ENCODE measurements at regions not wholly inside any gene's neighbourhood (a gene's known extent, or its start where the extent isn't known, plus 50 kb on each side); places are given as distances from the start of the nearest gene placed in this dataset.

- no peaks in the 10 kb centered on the region for H3K36me3 ChIP-seq (ENCODE audit: insufficient read depth, low read length)
- H3K4me1 ChIP-seq (ENCODE audit: insufficient read depth, low read length, poor library complexity, severe bottlenecking) = no peaks in the 10 kb centered on the region
- no peaks in the 10 kb centered on the region for H3K9me3 ChIP-seq (ENCODE audit: insufficient read depth, low read depth, low read length)
- no peaks in the 10 kb centered on the region for H3K79me2 ChIP-seq (ENCODE audit: insufficient read depth, low read length)
- H3K9me2 ChIP-seq (replicated peaks; ENCODE audit: low read depth, low read length) = no peaks in the 10 kb centered on the region
- no peak overlapping the region for H3K4me2 ChIP-seq (ENCODE audit: low read depth, low read length, poor library complexity, severe bottlenecking)
- TF ChIP-seq EZH2phosphoT487 (IDR thresholded peaks at IDR 0.05; ENCODE audit: borderline replicate concordance) (no peak), CTCF (conservative IDR thresholded peaks at IDR 0.05; ENCODE audit: low read length) (no peak)
- H3K27me3 ChIP-seq (ENCODE audit: insufficient read depth, low read length, poor library complexity, severe bottlenecking) = no peaks in the 10 kb centered on the region
- H3K4me3 ChIP-seq (ENCODE audit: low read length, poor library complexity, severe bottlenecking) = no peak overlapping the region
- H4K20me1 ChIP-seq (ENCODE audit: insufficient read depth, low read length, poor library complexity, severe bottlenecking) = no peaks in the 10 kb centered on the region
- H3K9ac ChIP-seq (ENCODE audit: low read depth, low read length, poor library complexity, severe bottlenecking) = no peak overlapping the region
- H2AFZ ChIP-seq (ENCODE audit: low read length) = no peak overlapping the region
- no peaks in the 10 kb centered on the region for H3F3A ChIP-seq (ENCODE audit: low read depth)
Measured at GRCh38 chr9:27848315-27848714, 275.0 kb upstream of the C9orf72 start.

- H4K20me1 ChIP-seq (ENCODE audit: insufficient read depth, low read length, poor library complexity, severe bottlenecking) = no peaks in the 10 kb centered on the region
- no peaks in the 10 kb centered on the region for H3K9me3 ChIP-seq (ENCODE audit: insufficient read depth, low read depth, low read length)
- no peaks in the 10 kb centered on the region for H3F3A ChIP-seq (ENCODE audit: low read depth)
- no peak overlapping the region for H2AFZ ChIP-seq (ENCODE audit: low read length)
- no peak overlapping the region for H3K4me2 ChIP-seq (ENCODE audit: low read depth, low read length, poor library complexity, severe bottlenecking)
- H3K9me2 ChIP-seq (replicated peaks; ENCODE audit: low read depth, low read length) = no peaks in the 10 kb centered on the region
- no peaks in the 10 kb centered on the region for H3K27me3 ChIP-seq (ENCODE audit: insufficient read depth, low read length, poor library complexity, severe bottlenecking)
- H3K4me3 ChIP-seq (ENCODE audit: low read length, poor library complexity, severe bottlenecking) = no peak overlapping the region
- no peak overlapping the region for H3K9ac ChIP-seq (ENCODE audit: low read depth, low read length, poor library complexity, severe bottlenecking)
- H3K36me3 ChIP-seq (ENCODE audit: insufficient read depth, low read length) = no peaks in the 10 kb centered on the region
- TF ChIP-seq EZH2phosphoT487 (IDR thresholded peaks at IDR 0.05; ENCODE audit: borderline replicate concordance) = no peak
- no peak for TF ChIP-seq CTCF (conservative IDR thresholded peaks at IDR 0.05; ENCODE audit: low read length)
- H3K4me1 ChIP-seq (ENCODE audit: insufficient read depth, low read length, poor library complexity, severe bottlenecking) = no peaks in the 10 kb centered on the region
- no peaks in the 10 kb centered on the region for H3K79me2 ChIP-seq (ENCODE audit: insufficient read depth, low read length)
Measured at GRCh38 chr9:27851858-27852257, 278.6 kb upstream of the C9orf72 start.

- Histone ChIP-seq H3K4me2 (ENCODE audit: low read depth, low read length, poor library complexity, severe bottlenecking) (no peak overlapping the region), H3K27me3 (ENCODE audit: insufficient read depth, low read length, poor library complexity, severe bottlenecking) (no peaks in the 10 kb centered on the region), H3K4me1 (ENCODE audit: insufficient read depth, low read length, poor library complexity, severe bottlenecking) (no peaks in the 10 kb centered on the region), H3K9ac (ENCODE audit: low read depth, low read length, poor library complexity, severe bottlenecking) (no peak overlapping the region), H3K36me3 (ENCODE audit: insufficient read depth, low read length) (no peaks in the 10 kb centered on the region), H3K9me2 (replicated peaks; ENCODE audit: low read depth, low read length) (no peaks in the 10 kb centered on the region), H2AFZ (ENCODE audit: low read length) (no peak overlapping the region), H3K4me3 (ENCODE audit: low read length, poor library complexity, severe bottlenecking) (no peak overlapping the region), H3F3A (ENCODE audit: low read depth) (no peaks in the 10 kb centered on the region), H3K79me2 (ENCODE audit: insufficient read depth, low read length) (no peaks in the 10 kb centered on the region), H3K9me3 (ENCODE audit: insufficient read depth, low read depth, low read length) (no peaks in the 10 kb centered on the region), H4K20me1 (ENCODE audit: insufficient read depth, low read length, poor library complexity, severe bottlenecking) (no peaks in the 10 kb centered on the region)
- TF ChIP-seq CTCF (conservative IDR thresholded peaks at IDR 0.05; ENCODE audit: low read length) (no peak), EZH2phosphoT487 (IDR thresholded peaks at IDR 0.05; ENCODE audit: borderline replicate concordance) (no peak)
Measured at GRCh38 chr9:27853529-27853928, 280.2 kb upstream of the C9orf72 start.

Measured in Loucy (cell line).